ENCODE measurements at regions not wholly inside any gene's neighbourhood (a gene's known extent, or its start where the extent isn't known, plus 50 kb on each side); places are given as distances from the start of the nearest gene placed in this dataset.

- H3K4me3 ChIP-seq (ENCODE audit: low read depth in 1 of 3, low read length in 3 of 3), result no peak overlapping the region
- H3K27me3 ChIP-seq (ENCODE audit: control insufficient read depth in 4 of 4, insufficient read depth in 4 of 4, low read length in 3 of 4), result peaks cover 0 to 12% (median 1%) of the 10 kb centered on the region in 4 donors
- DNase-seq (ENCODE audit: low spot score), result no peak
- H3K9ac ChIP-seq (ENCODE audit: low read depth in 1 of 2, low read length in 2 of 2), result no peak overlapping the region
- H3K36me3 ChIP-seq (ENCODE audit: control insufficient read depth in 4 of 4, insufficient read depth in 3 of 4, low read depth in 1 of 4, low read length in 3 of 4), result no peaks in the 10 kb centered on the region
- no peak for TF ChIP-seq YY1 (IDR thresholded peaks at IDR 0.05)
- no peak for TF ChIP-seq JUND (IDR thresholded peaks at IDR 0.05)
- no peak for TF ChIP-seq SP1 (IDR thresholded peaks at IDR 0.05)
- TF ChIP-seq FOXA2 (IDR thresholded peaks at IDR 0.05), result no peak
- no peak for TF ChIP-seq TAF1 (conservative IDR thresholded peaks at IDR 0.05)
- no peak for TF ChIP-seq REST (IDR thresholded peaks at IDR 0.05)
- TF ChIP-seq HNF4A (conservative IDR thresholded peaks at IDR 0.05), result no peak
- no peak for TF ChIP-seq MAX (IDR thresholded peaks at IDR 0.05)
- TF ChIP-seq ZBTB33 (IDR thresholded peaks at IDR 0.05), result no peak
- H3K9me3 ChIP-seq (ENCODE audit: control insufficient read depth in 4 of 4, low read length in 3 of 4), result no peaks in the 10 kb centered on the region
- H3K4me1 ChIP-seq (ENCODE audit: control insufficient read depth in 4 of 4, insufficient read depth in 4 of 4, low read length in 3 of 4), result peaks cover 0 to 6% (median 4%) of the 10 kb centered on the region in 4 donors
- no peak overlapping the region for H3K27ac ChIP-seq (ENCODE audit: low read depth in 1 of 2, low read length in 2 of 2)
- WGBS, result 44% methylated on average over 8 of the region's 8 CpGs
Measured at GRCh38 chr21:33123374-33124123, 53.6 kb downstream of the OLIG1 start.

GRCh38 chr21:33124889-33125288 lies 54.9 kb downstream of the OLIG1 start:
- Histone ChIP-seq H3K9ac (ENCODE audit: low read depth in 1 of 2, low read length in 2 of 2) (no peak overlapping the region), H3K4me1 (ENCODE audit: control insufficient read depth in 4 of 4, insufficient read depth in 4 of 4, low read length in 3 of 4) (peaks cover 0 to 6% (median 4%) of the 10 kb centered on the region in 4 donors), H3K27ac (ENCODE audit: low read depth in 1 of 2, low read length in 2 of 2) (no peak overlapping the region), H3K36me3 (ENCODE audit: control insufficient read depth in 4 of 4, insufficient read depth in 3 of 4, low read depth in 1 of 4, low read length in 3 of 4) (no peaks in the 10 kb centered on the region), H3K9me3 (ENCODE audit: control insufficient read depth in 4 of 4, low read length in 3 of 4) (no peaks in the 10 kb centered on the region), H3K27me3 (ENCODE audit: control insufficient read depth in 4 of 4, insufficient read depth in 4 of 4, low read length in 3 of 4) (peaks cover 0 to 12% (median 1%) of the 10 kb centered on the region in 4 donors), H3K4me3 (ENCODE audit: low read depth in 1 of 3, low read length in 3 of 3) (no peak overlapping the region)
- WGBS, result 80% methylated on average over 7 of the region's 7 CpGs
- no peak for DNase-seq (ENCODE audit: low spot score)
- TF ChIP-seq MAX (IDR thresholded peaks at IDR 0.05) (no peak), GABPA (IDR thresholded peaks at IDR 0.05 in 1 of 2, conservative IDR thresholded peaks at IDR 0.05 in 1 of 2) (no peak), FOXA1 (IDR thresholded peaks at IDR 0.05) (no peak), ZBTB33 (IDR thresholded peaks at IDR 0.05) (no peak), RAD21 (IDR thresholded peaks at IDR 0.05) (no peak), TAF1 (conservative IDR thresholded peaks at IDR 0.05) (no peak), HNF4G (IDR thresholded peaks at IDR 0.05) (no peak), EGR1 (IDR thresholded peaks at IDR 0.05; ENCODE audit: low read depth in 2 of 2) (no peak), REST (IDR thresholded peaks at IDR 0.05) (no peak), SP1 (IDR thresholded peaks at IDR 0.05) (no peak), JUND (IDR thresholded peaks at IDR 0.05) (no peak), CTCF (IDR thresholded peaks at IDR 0.05; ENCODE audit: low read depth, low read length, missing input control) (no peak), ATF3 (IDR thresholded peaks at IDR 0.05) (no peak), FOXA2 (IDR thresholded peaks at IDR 0.05) (no peak), YY1 (IDR thresholded peaks at IDR 0.05) (no peak)

All from liver (tissue), 8 donors.